Myocyte (in vitro differentiated cells): ENCODE measurements at regions not wholly inside any gene's neighbourhood (a gene's known extent, or its start where the extent isn't known, plus 50 kb on each side); places are given as distances from the start of the nearest gene placed in this dataset.
"Not testable (repeated sequence)": the region's sequence is repeated elsewhere in the genome, so short reads cannot be mapped to it uniquely, and the experiment has no call there.

Experiments used
- DNase-seq: peaks from one replicate; pipeline ENCODE4 v3.0.0-alpha.2; 2012; ENCODE audit warnings: low read depth

GRCh38 chr13:111492958-111493357 lies 172.5 kb downstream of the TEX29 start:
- DNase-seq = no peak

GRCh38 chr13:111493468-111493867 lies 173.0 kb downstream of the TEX29 start:
- DNase-seq = no peak

- no peak for DNase-seq
Observed at GRCh38 chr13:111494641-111495040, 174.2 kb downstream of the TEX29 start.

GRCh38 chr13:111501596-111502535 lies 181.4 kb downstream of the TEX29 start:
- DNase-seq = not testable (repeated sequence)

- DNase-seq = no peak
Observed at GRCh38 chr13:111502957-111503356, 182.5 kb downstream of the TEX29 start.

GRCh38 chr13:111503376-111503775 lies 182.9 kb downstream of the TEX29 start:
- no peak for DNase-seq

GRCh38 chr13:111503905-111504695 lies 183.7 kb downstream of the TEX29 start:
- no peak for DNase-seq

GRCh38 chr13:111505175-111505777 lies 184.8 kb downstream of the TEX29 start:
- DNase-seq = no peak

GRCh38 chr13:111506125-111506524 lies 185.7 kb downstream of the TEX29 start:
- DNase-seq = no peak

- no peak for DNase-seq
Observed at GRCh38 chr13:111506621-111507020, 186.2 kb downstream of the TEX29 start.

- DNase-seq = no peak
Observed at GRCh38 chr13:111508164-111508870, 187.9 kb downstream of the TEX29 start.

- DNase-seq = no peak
Observed at GRCh38 chr13:111508902-111509509, 188.6 kb downstream of the TEX29 start.

GRCh38 chr13:111510502-111511218 lies 190.2 kb downstream of the TEX29 start:
- DNase-seq = no peak

GRCh38 chr13:111511219-111511732 lies 190.8 kb downstream of the TEX29 start:
- no peak for DNase-seq

GRCh38 chr13:111511805-111512504 lies 191.5 kb downstream of the TEX29 start:
- DNase-seq = no peak

GRCh38 chr13:111512707-111513106 lies 192.3 kb downstream of the TEX29 start:
- no peak for DNase-seq

GRCh38 chr13:111513766-111514609 lies 193.5 kb downstream of the TEX29 start:
- DNase-seq = no peak

- DNase-seq = no peak
Observed at GRCh38 chr13:111514610-111515306, 194.3 kb downstream of the TEX29 start.
